Caco-2 (cell line): ENCODE measurements at regions not wholly inside any gene's neighbourhood (a gene's known extent, or its start where the extent isn't known, plus 50 kb on each side); places are given as distances from the start of the nearest gene placed in this dataset.
"Not testable (repeated sequence)": the region's sequence is repeated elsewhere in the genome, so short reads cannot be mapped to it uniquely, and the experiment has no call there.

Experiments
- BruUV-seq: library from RNA; stranded (reverse); fragments of 400-500 nt; replicated peaks from 2 replicates; lab custom pipeline; 2021; lab: Mats Ljungman, UMichigan
- CTCF ChIA-PET: fragments of 300-600 bp; sonication (Branson Sonifier 250); formaldehyde crosslinking; loops from one replicate; lab custom pipeline; 2022; ENCODE audit warnings: antibody characterized with exemption; lab: Charles Lee
- POLR2A ChIA-PET: fragments of 300-600 bp; sonication (Branson Sonifier 250); formaldehyde crosslinking; loops from one replicate; lab custom pipeline; 2022; ENCODE audit warnings: antibody characterized with exemption; lab: Charles Lee
- DNase-seq, 2 experiments: peaks; one replicate each; pipeline versions ENCODE4 v3.0.0 to v3.0.0-alpha.2; 2020 to 2022
- H3K27me3 ChIP-seq: replicated peaks from 2 replicates; pipeline ENCODE4 v1.6.0; 2011; ENCODE audit warnings: low read length; ENCODE audit not compliant: control insufficient read depth, insufficient read depth
- H3K36me3 ChIP-seq: 2 replicates; pipeline ENCODE4 v1.5.1; 2011; ENCODE audit warnings: low read length; ENCODE audit not compliant: control insufficient read depth, insufficient read depth
- H3K4me1 ChIP-seq: fragments of 250-450 bp; sonication (Bioruptor Pico); 2 replicates; pipeline ENCODE4 v1.5.1; 2020; ENCODE audit warnings: mild to moderate bottlenecking
- H3K4me3 ChIP-seq: 2 replicates; pipeline ENCODE4 v1.5.1; 2011; ENCODE audit warnings: low read depth, mild to moderate bottlenecking, control low read depth, low read length
- H3K9me3 ChIP-seq: fragments of 250-450 bp; sonication (Bioruptor Pico); 2 replicates; pipeline ENCODE4 v1.5.1; 2020; ENCODE audit warnings: mild to moderate bottlenecking, moderate library complexity
- H3K27ac Mint-ChIP-seq: one replicate; pipeline ENCODE4 v1.8.0; 2022; ENCODE audit warnings: mixed read lengths; ENCODE audit not compliant: unreplicated experiment
- H3K27me3 Mint-ChIP-seq: one replicate; pipeline ENCODE4 v1.8.0; 2022; ENCODE audit warnings: mixed read lengths; ENCODE audit not compliant: insufficient read depth, unreplicated experiment
- H3K36me3 Mint-ChIP-seq: one replicate; pipeline ENCODE4 v1.8.0; 2022; ENCODE audit warnings: mild to moderate bottlenecking, mixed read lengths; ENCODE audit not compliant: insufficient read depth, unreplicated experiment
- H3K4me1 Mint-ChIP-seq: one replicate; pipeline ENCODE4 v1.8.0; 2022; ENCODE audit warnings: low read depth, mixed read lengths; ENCODE audit not compliant: unreplicated experiment
- H3K4me3 Mint-ChIP-seq: one replicate; pipeline ENCODE4 v1.8.0; 2022; ENCODE audit warnings: mild to moderate bottlenecking, moderate library complexity, mixed read lengths; ENCODE audit not compliant: unreplicated experiment
- H3K9me3 Mint-ChIP-seq: one replicate; pipeline ENCODE4 v1.8.0; 2022; ENCODE audit warnings: mixed read lengths; ENCODE audit not compliant: unreplicated experiment
- intact Hi-C: fragments of 100-400 bp; cut with micrococcal nuclease; formaldehyde crosslinking; loops from one replicate; pipeline ENCODE4 v1.10.0; 2022; ENCODE audit not compliant: unreplicated experiment
- TF ChIP-seq, protein P1 (sequence below), 2 experiments: fragments of 200-600 bp in 1 of 2; IDR thresholded peaks; 1 replicate in 1 of 2; 2 replicates in 1 of 2; pipeline versions ENCODE4 v1.5.1 to v1.8.0; 2011 to 2022; ENCODE audit warnings: antibody characterized with exemption in 1 of 2, control low read depth in 1 of 2, inconsistent platforms in 1 of 2, low read depth in 1 of 2, low read length in 1 of 2, mild to moderate bottlenecking in 1 of 2, moderate library complexity in 1 of 2; ENCODE audit not compliant: insufficient read depth in 1 of 2, severe bottlenecking in 1 of 2, unreplicated experiment in 1 of 2

DNA sequence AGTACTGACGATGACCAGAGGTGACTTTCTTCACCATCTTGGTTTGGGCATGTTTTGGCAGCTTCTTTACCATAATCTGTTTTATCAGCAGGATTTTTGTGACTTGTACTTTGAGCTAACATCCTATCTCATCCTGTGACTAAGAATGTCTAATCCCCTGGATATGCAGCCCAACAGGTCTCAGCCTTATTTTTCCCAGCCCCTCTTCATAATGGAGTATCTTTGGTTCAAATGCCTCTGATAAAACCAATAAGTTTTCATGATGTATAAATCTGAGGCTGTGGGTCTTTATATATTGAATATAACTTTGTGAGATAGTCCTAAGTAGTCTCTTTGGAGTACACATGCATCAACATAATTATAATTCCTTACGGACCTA is 186.9 kb upstream of the WSB1 start:
- H3K4me1 ChIP-seq, result peaks cover 6% of the 10 kb centered on the region; the same call in 1 of the 2 replicates

DNA sequence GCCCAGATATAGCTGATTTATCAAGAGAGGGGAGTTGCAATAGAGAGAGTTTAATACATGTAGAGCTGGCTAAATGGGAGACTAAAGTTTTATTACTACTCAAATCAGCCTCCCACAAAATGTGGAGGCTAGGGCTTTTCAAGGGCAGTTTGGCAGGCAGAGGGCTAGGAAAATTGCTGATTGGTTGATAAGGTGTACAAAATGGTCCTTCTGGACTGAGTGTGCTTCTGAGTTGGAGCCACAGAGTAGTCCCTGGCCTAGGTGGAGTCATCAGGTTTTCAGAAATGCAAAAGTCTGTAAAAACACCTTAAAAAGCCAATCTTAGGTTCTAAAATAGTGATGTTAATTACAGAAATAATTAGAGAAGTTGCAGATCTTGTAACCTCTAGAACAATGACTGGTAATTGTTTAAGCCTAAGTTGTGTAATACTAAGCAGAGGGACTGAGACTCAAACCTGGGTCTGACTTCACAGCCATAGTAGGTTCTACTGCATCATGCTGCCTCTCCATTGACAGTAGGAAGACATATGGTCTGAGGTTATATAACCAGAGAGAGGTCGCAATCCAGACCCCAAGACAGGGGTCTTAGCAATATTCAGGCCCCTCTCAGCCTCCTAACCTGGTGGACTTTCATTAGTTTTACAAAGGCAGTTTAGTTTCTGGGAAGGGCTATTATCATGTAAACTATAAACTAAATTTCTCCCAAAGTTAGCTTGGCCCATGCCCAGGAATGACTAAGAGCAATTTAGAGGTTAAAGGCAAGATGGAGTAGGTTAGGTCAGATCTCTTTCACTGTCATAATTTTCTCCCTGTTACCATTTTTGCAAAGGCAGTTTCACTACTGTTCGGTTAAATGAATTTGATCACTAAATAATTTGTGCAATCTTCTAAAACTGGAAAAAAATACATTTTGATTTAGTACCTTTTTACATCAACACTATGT is 186.3 kb upstream of the WSB1 start:
- POLR2A ChIA-PET, H3K36me3 Mint-ChIP-seq, H3K27me3 Mint-ChIP-seq, H3K4me1 ChIP-seq, H3K4me3 ChIP-seq, H3K36me3 ChIP-seq, H3K27me3 ChIP-seq, H3K9me3 Mint-ChIP-seq, H3K4me1 Mint-ChIP-seq, CTCF ChIA-PET, BruUV-seq, intact Hi-C loops, H3K4me3 Mint-ChIP-seq, H3K27ac Mint-ChIP-seq, DNase-seq, H3K9me3 ChIP-seq: not testable (repeated sequence)

More for the DNA sequence above, 186.9 kb upstream of the WSB1 start:
- Mint-ChIP-seq H3K27me3 (peaks cover 2% of the 10 kb centered on the region), H3K9me3 (peaks cover 10% of the 10 kb centered on the region), H3K36me3 (no peaks in the 10 kb centered on the region), H3K4me1 (peaks cover 10% of the 10 kb centered on the region), H3K4me3 (no peak overlapping the region), H3K27ac (no peak overlapping the region)
- Histone ChIP-seq H3K27me3 (no peaks in the 10 kb centered on the region), H3K4me3 (no peak overlapping the region), H3K36me3 (no peaks in the 10 kb centered on the region), H3K9me3 (no peaks in the 10 kb centered on the region)
- TF ChIP-seq, protein P1, sequence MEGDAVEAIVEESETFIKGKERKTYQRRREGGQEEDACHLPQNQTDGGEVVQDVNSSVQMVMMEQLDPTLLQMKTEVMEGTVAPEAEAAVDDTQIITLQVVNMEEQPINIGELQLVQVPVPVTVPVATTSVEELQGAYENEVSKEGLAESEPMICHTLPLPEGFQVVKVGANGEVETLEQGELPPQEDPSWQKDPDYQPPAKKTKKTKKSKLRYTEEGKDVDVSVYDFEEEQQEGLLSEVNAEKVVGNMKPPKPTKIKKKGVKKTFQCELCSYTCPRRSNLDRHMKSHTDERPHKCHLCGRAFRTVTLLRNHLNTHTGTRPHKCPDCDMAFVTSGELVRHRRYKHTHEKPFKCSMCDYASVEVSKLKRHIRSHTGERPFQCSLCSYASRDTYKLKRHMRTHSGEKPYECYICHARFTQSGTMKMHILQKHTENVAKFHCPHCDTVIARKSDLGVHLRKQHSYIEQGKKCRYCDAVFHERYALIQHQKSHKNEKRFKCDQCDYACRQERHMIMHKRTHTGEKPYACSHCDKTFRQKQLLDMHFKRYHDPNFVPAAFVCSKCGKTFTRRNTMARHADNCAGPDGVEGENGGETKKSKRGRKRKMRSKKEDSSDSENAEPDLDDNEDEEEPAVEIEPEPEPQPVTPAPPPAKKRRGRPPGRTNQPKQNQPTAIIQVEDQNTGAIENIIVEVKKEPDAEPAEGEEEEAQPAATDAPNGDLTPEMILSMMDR (IDR thresholded peaks at IDR 0.05; ENCODE audit: insufficient read depth in 1 of 2, low read depth in 1 of 2, low read length in 1 of 2, severe bottlenecking in 1 of 2, unreplicated experiment in 1 of 2), result no peak
- ChIA-PET POLR2A (no interaction called here), CTCF (no interaction called here)
- no peak for DNase-seq
- BruUV-seq, result no TSS peak
- intact Hi-C loops, result no loop called here

DNA sequence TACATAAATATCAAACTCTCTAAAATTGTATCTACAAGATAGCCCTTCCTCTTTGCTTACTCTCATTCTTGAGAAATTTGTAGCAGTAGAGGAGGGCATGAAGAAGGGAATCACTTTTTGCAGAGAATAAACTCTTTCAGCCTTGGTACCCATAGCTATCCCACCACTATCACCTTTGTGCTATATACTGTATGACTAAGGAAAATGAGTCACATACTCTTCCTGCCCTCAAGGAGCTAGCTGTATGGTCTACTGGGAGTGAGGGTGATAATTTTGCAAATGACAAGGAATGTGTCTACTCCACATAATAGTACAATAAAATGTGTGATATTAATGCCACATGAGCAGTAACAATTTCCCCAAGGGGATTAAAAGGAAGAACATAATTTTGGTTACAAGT is 184.6 kb upstream of the WSB1 start:
- Mint-ChIP-seq H3K27ac (no peak overlapping the region), H3K27me3 (no peaks in the 10 kb centered on the region), H3K4me3 (no peak overlapping the region), H3K36me3 (no peaks in the 10 kb centered on the region), H3K9me3 (no peaks in the 10 kb centered on the region), H3K4me1 (peaks cover 10% of the 10 kb centered on the region)
- no peaks in the 10 kb centered on the region for H3K9me3 ChIP-seq
- H3K27me3 ChIP-seq, result no peaks in the 10 kb centered on the region
- ChIA-PET CTCF (no interaction called here), POLR2A (no interaction called here)
- peaks cover 6% of the 10 kb centered on the region; the same call in 1 of the 2 replicates for H3K4me1 ChIP-seq
- intact Hi-C loops, result no loop called here
- no peak overlapping the region for H3K4me3 ChIP-seq
- DNase-seq, result no peak
- no peaks in the 10 kb centered on the region for H3K36me3 ChIP-seq
- TF ChIP-seq, protein P1 (IDR thresholded peaks at IDR 0.05; ENCODE audit: insufficient read depth in 1 of 2, low read depth in 1 of 2, low read length in 1 of 2, severe bottlenecking in 1 of 2, unreplicated experiment in 1 of 2), result no peak
- BruUV-seq, result no TSS peak
